ENCODE measurements at regions not wholly inside any gene's neighbourhood (a gene's known extent, or its start where the extent isn't known, plus 50 kb on each side); places are given as distances from the start of the nearest gene placed in this dataset.

- TF ChIP-seq CTCF (IDR thresholded peaks at IDR 0.05; ENCODE audit: extremely low read depth, missing control alignments) = no peak
- no peak for DNase-seq (ENCODE audit: low spot score)
Observed at GRCh38 chr18:2316751-2317696, 254.3 kb downstream of the METTL4 start.

DNA sequence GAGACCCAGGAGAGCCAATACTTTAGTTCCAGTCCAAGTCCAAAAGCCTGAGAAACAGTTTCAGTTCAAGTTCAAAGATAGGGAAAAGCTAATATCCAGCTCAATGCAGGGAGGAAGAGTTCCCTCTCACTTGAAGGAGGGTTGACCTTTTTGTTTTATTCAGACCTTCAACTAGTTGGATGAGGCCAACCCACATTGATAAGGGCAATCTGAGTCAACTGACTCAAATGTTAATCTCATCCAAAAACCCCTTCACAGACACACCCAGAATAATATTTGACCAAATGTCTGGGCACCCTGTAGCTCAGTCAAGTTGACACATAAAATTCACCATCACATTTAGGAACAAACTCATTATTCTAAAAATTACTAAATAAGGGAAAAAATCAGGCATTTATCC lies 246.8 kb downstream of the METTL4 start:
- DNase-seq (ENCODE audit: low spot score) = no peak
- TF ChIP-seq CTCF (IDR thresholded peaks at IDR 0.05; ENCODE audit: extremely low read depth, missing control alignments) = no peak

GRCh38 chr18:2325308-2325849 lies 245.9 kb downstream of the METTL4 start:
- TF ChIP-seq CTCF (IDR thresholded peaks at IDR 0.05; ENCODE audit: extremely low read depth, missing control alignments) = no peak
- no peak for DNase-seq (ENCODE audit: low spot score)

DNA sequence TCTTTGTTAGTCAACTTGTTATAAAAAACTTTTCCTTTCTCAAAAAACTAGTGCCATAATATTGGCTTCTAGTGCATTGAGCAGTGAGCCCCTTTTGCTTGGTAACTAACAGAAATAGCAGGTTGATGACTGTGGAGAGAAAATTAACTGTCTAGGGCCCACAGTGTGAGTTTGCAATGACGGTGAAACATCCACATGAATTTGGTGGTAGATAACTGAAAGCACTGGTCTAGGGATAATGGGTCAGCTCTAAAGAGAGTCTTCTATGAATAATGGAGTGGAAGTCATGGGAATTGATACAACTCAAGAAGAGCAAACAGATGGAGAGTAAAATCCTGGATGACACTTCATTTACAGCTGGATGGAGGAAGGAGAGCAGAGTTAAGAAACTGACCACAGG lies 245.4 kb downstream of the METTL4 start:
- no peak for TF ChIP-seq CTCF (IDR thresholded peaks at IDR 0.05; ENCODE audit: extremely low read depth, missing control alignments)
- no peak for DNase-seq (ENCODE audit: low spot score)

- no peak for DNase-seq (ENCODE audit: low spot score)
- TF ChIP-seq CTCF (IDR thresholded peaks at IDR 0.05; ENCODE audit: extremely low read depth, missing control alignments) = no peak
Observed at GRCh38 chr18:2326999-2327398, 244.3 kb downstream of the METTL4 start.

DNA sequence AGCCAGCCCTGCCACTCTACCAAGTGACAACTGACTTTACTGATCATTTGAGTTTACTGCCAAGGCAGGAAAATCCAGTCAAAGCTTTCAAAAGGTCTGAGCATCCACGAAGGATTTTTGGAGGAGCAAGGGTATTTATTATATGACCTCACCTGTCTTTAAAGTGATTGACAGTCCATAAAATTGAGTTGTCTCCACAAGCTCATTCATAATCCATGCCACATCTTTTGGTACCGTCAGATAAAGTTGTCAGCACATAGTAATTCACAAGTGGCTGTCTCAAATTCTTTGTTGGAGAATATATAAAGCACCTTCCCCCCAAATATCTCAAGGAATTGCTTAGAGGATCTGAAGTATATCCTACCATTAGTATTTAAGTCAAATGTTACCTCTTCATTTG lies 240.5 kb downstream of the METTL4 start:
- DNase-seq (ENCODE audit: low spot score) = no peak
- TF ChIP-seq CTCF (IDR thresholded peaks at IDR 0.05; ENCODE audit: extremely low read depth, missing control alignments) = no peak

- TF ChIP-seq CTCF (IDR thresholded peaks at IDR 0.05; ENCODE audit: extremely low read depth, missing control alignments) = no peak
Observed at GRCh38 chr18:2331491-2331890, 239.8 kb downstream of the METTL4 start.

More at GRCh38 chr18:2331491-2331890, 239.8 kb downstream of the METTL4 start:
- no peak for DNase-seq (ENCODE audit: low spot score)

Measured in GM20000 (cell line).